GM10266 (cell line): ENCODE measurements at regions not wholly inside any gene's neighbourhood (a gene's known extent, or its start where the extent isn't known, plus 50 kb on each side); places are given as distances from the start of the nearest gene placed in this dataset.
"Not testable (repeated sequence)": the region's sequence is repeated elsewhere in the genome, so short reads cannot be mapped to it uniquely, and the experiment has no call there.

Experiments used
- DNase-seq: peaks from one replicate; pipeline ENCODE4 v3.0.0; 2012; ENCODE audit errors: extremely low spot score
- CTCF ChIP-seq: IDR thresholded peaks from 2 replicates; pipeline ENCODE4 v1.5.1; 2012; ENCODE audit warnings: mild to moderate bottlenecking, low read depth; ENCODE audit not compliant: control insufficient read depth, insufficient read depth; ENCODE audit errors: missing control alignments

DNA sequence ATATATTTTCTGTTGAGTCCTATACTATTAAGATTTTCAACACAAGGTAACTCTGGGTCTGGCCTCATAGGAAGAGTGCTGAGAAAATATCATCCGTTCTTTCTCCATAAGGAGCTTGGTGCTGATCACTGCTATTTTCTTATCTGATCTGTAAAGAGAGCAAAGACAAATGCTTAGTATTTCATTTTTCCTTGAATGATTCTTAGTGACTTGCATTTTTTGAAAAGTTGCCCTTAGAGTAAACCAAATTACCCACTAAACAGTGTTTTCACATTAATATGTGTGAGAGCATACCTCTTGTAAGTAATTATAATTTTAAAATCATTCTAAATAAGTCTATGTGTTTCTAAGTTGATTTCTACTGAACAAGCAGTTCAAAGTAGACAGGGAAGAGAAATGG, 121.3 kb upstream of the CTSV start:
- no peak for DNase-seq
- no peak for TF ChIP-seq CTCF

DNA sequence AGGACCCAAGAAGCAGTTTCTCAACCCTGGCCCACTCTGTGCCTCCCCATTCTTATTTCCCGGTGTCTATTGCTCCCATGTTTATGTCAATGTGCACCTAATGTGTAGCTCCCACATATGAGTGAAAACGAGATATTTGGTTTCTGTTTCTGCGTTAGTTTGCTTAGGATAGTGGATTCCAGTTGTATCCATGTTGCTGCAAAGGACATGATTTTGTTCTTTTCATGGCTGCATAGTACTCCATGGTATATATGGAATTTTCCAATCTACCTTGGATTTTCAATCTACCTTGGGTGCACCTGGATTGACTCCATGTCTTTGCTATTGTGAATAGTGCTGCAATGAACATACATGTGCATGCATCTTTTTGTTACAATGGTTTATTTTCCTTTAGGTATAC, 119.8 kb upstream of the CTSV start:
- DNase-seq: not testable (repeated sequence)

GRCh38 chr9:97155441-97155840, 116.5 kb upstream of the CTSV start:
- DNase-seq: not testable (repeated sequence)

DNA sequence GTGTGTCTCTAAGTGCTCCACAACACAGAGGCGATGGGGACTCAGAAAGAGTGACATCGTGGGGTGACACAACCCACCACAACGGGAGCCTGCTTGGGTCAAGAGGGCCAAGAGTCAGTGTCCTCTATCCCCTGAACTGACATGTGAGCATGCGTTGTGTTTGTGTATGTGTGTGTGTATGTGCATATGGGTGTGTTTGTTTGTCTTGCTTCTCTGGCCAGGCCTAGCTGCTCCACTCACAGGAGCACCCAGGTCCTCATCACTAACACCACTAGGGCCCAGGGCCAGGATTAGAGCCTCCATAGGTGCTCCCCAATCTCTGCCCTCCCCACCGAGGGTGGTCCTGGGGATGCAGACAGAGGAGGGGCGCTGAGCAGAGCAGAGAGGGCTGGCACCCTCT, 115.0 kb upstream of the CTSV start:
- TF ChIP-seq CTCF: no peak
- no peak for DNase-seq

- not testable (repeated sequence) for DNase-seq
Measured at GRCh38 chr9:97153160-97153559, 114.2 kb upstream of the CTSV start.

DNA sequence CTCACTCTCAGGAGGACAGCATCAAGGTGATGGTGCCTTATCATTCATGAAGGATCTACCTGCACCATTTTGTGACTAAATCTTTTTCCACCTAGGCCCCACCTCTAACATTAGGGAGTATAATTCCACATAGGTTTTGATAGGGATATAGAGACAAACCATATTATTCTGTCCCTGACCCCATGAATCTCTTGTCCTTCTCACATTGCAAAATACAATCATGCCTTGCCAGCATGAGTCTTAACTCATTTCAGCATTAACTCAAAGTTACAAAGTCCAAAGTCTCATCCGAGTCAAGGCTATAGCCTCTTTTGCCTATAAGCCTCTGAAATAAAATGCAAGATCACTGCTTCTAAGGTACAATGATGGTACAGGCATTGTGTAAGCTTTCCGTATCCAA, 111.5 kb upstream of the CTSV start:
- DNase-seq: not testable (repeated sequence)

- DNase-seq: not testable (repeated sequence)
Measured at GRCh38 chr9:97148428-97148827, 109.5 kb upstream of the CTSV start.

- DNase-seq: not testable (repeated sequence)
Measured at GRCh38 chr9:97145680-97146079, 106.7 kb upstream of the CTSV start.

DNA sequence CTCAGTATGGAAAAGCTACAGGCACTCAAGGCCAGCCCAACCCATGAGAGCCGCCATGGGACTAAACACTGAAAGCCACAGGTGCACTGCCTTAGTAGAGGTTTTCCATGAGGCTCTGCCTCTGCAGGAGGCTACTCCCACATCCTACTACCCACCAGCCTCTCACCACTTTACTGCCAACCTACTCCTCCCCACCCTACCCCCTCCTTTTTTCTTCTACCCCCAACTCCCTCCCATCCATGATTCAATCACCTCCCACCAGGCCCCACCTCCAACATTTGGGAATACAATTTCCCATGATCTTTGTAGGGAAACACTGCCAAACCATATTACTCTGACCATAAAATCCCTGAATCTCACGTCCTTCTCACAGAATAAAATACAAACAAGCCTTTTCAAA, 101.6 kb upstream of the CTSV start:
- no peak for DNase-seq
- no peak for TF ChIP-seq CTCF

- TF ChIP-seq CTCF: no peak
- DNase-seq: no peak
Measured at GRCh38 chr9:97136421-97136820, 97.5 kb upstream of the CTSV start.

- DNase-seq: not testable (repeated sequence)
Measured at GRCh38 chr9:97133966-97134365, 95.0 kb upstream of the CTSV start.

- TF ChIP-seq CTCF: no peak
- no peak for DNase-seq
Measured at GRCh38 chr9:97132865-97133264, 93.9 kb upstream of the CTSV start.

GRCh38 chr9:97130864-97131263, 91.9 kb upstream of the CTSV start:
- DNase-seq: not testable (repeated sequence)

- not testable (repeated sequence) for DNase-seq
Measured at GRCh38 chr9:97130387-97130786, 91.4 kb upstream of the CTSV start.
